ENCODE measurements at regions not wholly inside any gene's neighbourhood (a gene's known extent, or its start where the extent isn't known, plus 50 kb on each side); places are given as distances from the start of the nearest gene placed in this dataset.
A peak's percentile ranks its signal among the peaks of the same experiment; 100 is the strongest.

- H3K4me3 Mint-ChIP-seq (ENCODE audit: low read depth, unreplicated experiment) = no peak overlapping the region
- H3K36me3 Mint-ChIP-seq (ENCODE audit: insufficient read depth, unreplicated experiment) = peaks cover 9% of the 10 kb centered on the region
- H3K9me3 Mint-ChIP-seq (ENCODE audit: low read depth, unreplicated experiment) = peaks cover 8% of the 10 kb centered on the region
Measured at GRCh38 chr6:99177736-99178135, 171.7 kb downstream of the FAXC start.

GRCh38 chr6:99165838-99166237 is 183.6 kb downstream of the FAXC start:
- Mint-ChIP-seq H3K27me3 (ENCODE audit: unreplicated experiment) (no peaks in the 10 kb centered on the region), H3K9me3 (ENCODE audit: low read depth, unreplicated experiment) (peaks cover 2% of the 10 kb centered on the region), H3K27ac (ENCODE audit: unreplicated experiment) (no peak overlapping the region), H3K4me3 (ENCODE audit: low read depth, unreplicated experiment) (no peak overlapping the region), H3K36me3 (ENCODE audit: insufficient read depth, unreplicated experiment) (no peaks in the 10 kb centered on the region), H3K4me1 (ENCODE audit: low read depth, unreplicated experiment) (peaks cover 8% of the 10 kb centered on the region)
- no peak for DNase-seq
- CTCF ChIA-PET = no interaction called here
- TF ChIP-seq CTCF (IDR thresholded peaks at IDR 0.05; ENCODE audit: unreplicated experiment) = no peak
- BruUV-seq (replicated peaks) = no TSS peak
- intact Hi-C loops (cut with micrococcal nuclease; ENCODE audit: unreplicated experiment) = no loop called here

More at GRCh38 chr6:99177736-99178135, 171.7 kb downstream of the FAXC start:
- CTCF ChIA-PET = interaction anchor here (0.9 to 1.3 kb wide), 2 partner anchors 27 to 64 kb away, joined by 3 to 4 read pairs; no protein-coding TSS in a partner anchor
- no TSS peak for BruUV-seq (replicated peaks)
- H3K27ac Mint-ChIP-seq (ENCODE audit: unreplicated experiment) = peak overlapping the region; percentile 71
- intact Hi-C loops (cut with micrococcal nuclease; ENCODE audit: unreplicated experiment) = no loop called here
- no peak for TF ChIP-seq CTCF (IDR thresholded peaks at IDR 0.05; ENCODE audit: unreplicated experiment)
- DNase-seq = no peak
- no peaks in the 10 kb centered on the region for H3K27me3 Mint-ChIP-seq (ENCODE audit: unreplicated experiment)
- peaks cover 15% of the 10 kb centered on the region for H3K4me1 Mint-ChIP-seq (ENCODE audit: low read depth, unreplicated experiment)

GRCh38 chr6:99152347-99152643 is 197.2 kb downstream of the FAXC start:
- no TSS peak for BruUV-seq (replicated peaks)
- DNase-seq = no peak
- Mint-ChIP-seq H3K4me1 (ENCODE audit: low read depth, unreplicated experiment) (peaks cover 9% of the 10 kb centered on the region), H3K27me3 (ENCODE audit: unreplicated experiment) (peaks cover 13% of the 10 kb centered on the region), H3K9me3 (ENCODE audit: low read depth, unreplicated experiment) (no peaks in the 10 kb centered on the region), H3K27ac (ENCODE audit: unreplicated experiment) (no peak overlapping the region), H3K36me3 (ENCODE audit: insufficient read depth, unreplicated experiment) (no peaks in the 10 kb centered on the region), H3K4me3 (ENCODE audit: low read depth, unreplicated experiment) (no peak overlapping the region)
- CTCF ChIA-PET = interaction anchor here (1.3 to 3.9 kb wide), 2 partner anchors 67 to 90 kb away, joined by 5 to 24 read pairs; no protein-coding TSS in a partner anchor
- intact Hi-C loops (cut with micrococcal nuclease; ENCODE audit: unreplicated experiment) = loop anchor here (1.0 kb wide), 2 partner anchors 67 to 90 kb away; no protein-coding TSS in a partner anchor
- TF ChIP-seq CTCF (IDR thresholded peaks at IDR 0.05; ENCODE audit: unreplicated experiment) = no peak

GRCh38 chr6:99151634-99152346 is 197.7 kb downstream of the FAXC start:
- Mint-ChIP-seq H3K36me3 (ENCODE audit: insufficient read depth, unreplicated experiment) (no peaks in the 10 kb centered on the region), H3K9me3 (ENCODE audit: low read depth, unreplicated experiment) (no peaks in the 10 kb centered on the region), H3K4me1 (ENCODE audit: low read depth, unreplicated experiment) (peaks cover 9% of the 10 kb centered on the region), H3K27me3 (ENCODE audit: unreplicated experiment) (peaks cover 13% of the 10 kb centered on the region), H3K4me3 (ENCODE audit: low read depth, unreplicated experiment) (no peak overlapping the region), H3K27ac (ENCODE audit: unreplicated experiment) (no peak overlapping the region)
- CTCF ChIA-PET = interaction anchor here (1.3 to 3.9 kb wide), 2 partner anchors 68 to 90 kb away, joined by 5 to 24 read pairs; no protein-coding TSS in a partner anchor
- BruUV-seq (replicated peaks) = no TSS peak
- intact Hi-C loops (cut with micrococcal nuclease; ENCODE audit: unreplicated experiment) = loop anchor here (1.0 kb wide), 2 partner anchors 68 to 91 kb away; no protein-coding TSS in a partner anchor
- peak; percentile 48 for TF ChIP-seq CTCF (IDR thresholded peaks at IDR 0.05; ENCODE audit: unreplicated experiment)
- DNase-seq = peak; percentile 74

Data from Calu3 (cell line).